ENCODE measurements at regions not wholly inside any gene's neighbourhood (a gene's known extent, or its start where the extent isn't known, plus 50 kb on each side); places are given as distances from the start of the nearest gene placed in this dataset.
"Not testable (repeated sequence)": the region's sequence is repeated elsewhere in the genome, so short reads cannot be mapped to it uniquely, and the experiment has no call there.

GRCh38 chr3:144552346-144553057 is 580.9 kb downstream of the DIPK2A start:
- no peak for DNase-seq

- no peak for DNase-seq
Measured at GRCh38 chr3:144553301-144553700, 581.7 kb downstream of the DIPK2A start.

- DNase-seq, result no peak
Measured at GRCh38 chr3:144554889-144555288, 583.3 kb downstream of the DIPK2A start.

GRCh38 chr3:144556392-144556791 is 584.8 kb downstream of the DIPK2A start:
- DNase-seq, result peak; percentile 2

DNA sequence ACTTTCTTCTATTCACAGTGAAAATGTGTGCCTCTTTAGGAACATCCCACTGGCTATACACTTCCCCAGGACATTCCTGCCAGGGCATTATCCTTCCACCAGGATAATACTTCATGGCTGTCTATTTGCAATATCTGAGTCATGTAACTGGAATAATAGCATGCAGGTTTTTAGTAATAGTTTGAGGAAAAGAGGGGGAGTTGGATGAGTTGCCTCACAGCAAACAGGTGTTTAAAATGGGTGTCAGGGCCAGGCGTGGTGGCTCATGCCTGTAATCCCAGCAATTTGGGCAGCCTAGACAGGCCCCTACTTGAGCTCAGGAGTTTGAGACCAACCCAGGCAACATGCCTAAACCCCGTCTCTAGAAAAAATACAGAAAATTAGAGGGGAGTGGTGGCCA is 585.9 kb downstream of the DIPK2A start:
- no peak for DNase-seq

DNA sequence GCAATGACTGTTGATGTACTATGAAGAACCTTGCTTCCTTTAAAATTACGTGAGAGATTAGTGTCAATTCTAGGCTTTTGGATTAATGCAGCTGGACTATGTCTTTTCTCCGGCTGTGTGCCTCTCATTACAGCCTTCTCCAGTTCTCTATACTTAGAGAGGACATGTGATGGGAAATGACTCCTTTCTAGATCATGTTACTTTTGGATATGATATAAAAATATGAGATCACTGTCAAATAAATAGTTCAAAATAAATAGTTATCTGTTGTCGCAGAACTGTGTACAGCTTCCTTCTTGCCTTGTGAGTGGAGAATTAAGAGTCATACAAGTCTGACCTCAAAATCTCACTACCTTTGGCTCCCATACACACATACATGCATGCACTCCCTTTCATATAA is 592.4 kb downstream of the DIPK2A start:
- DNase-seq, result no peak

DNA sequence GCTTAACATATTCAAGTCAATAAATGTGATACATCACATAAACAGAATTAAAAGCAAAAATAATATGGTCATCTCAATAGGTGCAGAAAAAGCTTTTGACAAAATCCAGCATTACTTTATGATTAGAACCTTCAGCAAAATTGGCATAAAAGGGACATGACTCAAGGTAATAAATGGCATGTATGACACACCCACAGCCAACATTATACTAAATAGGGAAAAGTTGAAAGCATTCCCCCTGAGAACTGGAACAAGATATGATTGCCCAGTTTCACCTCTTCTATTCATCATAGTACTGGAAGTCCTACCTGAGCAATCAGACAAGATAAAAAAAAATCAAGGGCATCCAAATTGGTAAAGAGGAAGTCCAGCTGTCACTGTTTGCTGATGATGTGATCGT is 594.7 kb downstream of the DIPK2A start:
- no peak for DNase-seq

- DNase-seq, result no peak
Measured at GRCh38 chr3:144569651-144570050, 598.0 kb downstream of the DIPK2A start.

DNA sequence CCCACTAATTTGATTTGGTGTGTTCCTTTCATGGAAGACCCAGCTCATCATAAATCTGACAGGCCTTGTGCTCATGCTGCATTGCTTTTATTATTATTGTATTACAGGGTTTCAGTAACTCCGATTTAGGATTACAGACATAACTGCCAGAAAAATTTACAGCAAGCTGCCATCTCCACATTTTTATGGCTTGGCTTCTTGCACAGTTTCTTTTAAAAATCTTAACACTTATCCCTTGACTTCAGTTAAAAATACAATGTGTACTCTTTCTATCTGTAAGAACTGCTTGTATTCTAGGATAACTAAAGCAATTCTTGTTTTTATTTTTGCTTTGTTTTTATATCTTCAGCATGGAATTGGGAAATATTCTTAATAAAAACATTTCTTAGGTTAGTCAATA is 612.2 kb downstream of the DIPK2A start:
- DNase-seq, result no peak

DNA sequence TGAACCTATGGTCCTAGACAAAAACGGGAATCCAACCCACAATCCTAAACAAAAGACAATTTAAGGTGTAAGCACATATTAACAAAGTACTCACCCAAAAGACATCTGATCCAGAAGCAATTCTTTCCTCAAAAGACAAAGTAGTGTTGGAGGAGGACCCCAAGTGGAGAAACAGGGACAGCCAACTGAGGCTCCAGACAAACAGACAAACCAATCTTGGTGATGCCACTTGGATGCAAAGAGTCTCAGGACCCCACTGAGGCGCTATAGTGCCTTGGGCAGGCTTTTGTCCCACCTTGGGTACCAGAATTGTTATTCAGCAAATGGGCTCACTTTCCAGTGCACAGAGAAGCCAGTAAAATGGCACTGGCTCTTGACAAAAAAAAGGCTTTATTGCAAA is 613.8 kb downstream of the DIPK2A start:
- DNase-seq, result no peak

- DNase-seq, result no peak
Measured at GRCh38 chr3:144585953-144586352, 614.3 kb downstream of the DIPK2A start.

- DNase-seq, result no peak
Measured at GRCh38 chr3:144586382-144586781, 614.8 kb downstream of the DIPK2A start.

- no peak for DNase-seq
Measured at GRCh38 chr3:144590854-144591253, 619.2 kb downstream of the DIPK2A start.

DNA sequence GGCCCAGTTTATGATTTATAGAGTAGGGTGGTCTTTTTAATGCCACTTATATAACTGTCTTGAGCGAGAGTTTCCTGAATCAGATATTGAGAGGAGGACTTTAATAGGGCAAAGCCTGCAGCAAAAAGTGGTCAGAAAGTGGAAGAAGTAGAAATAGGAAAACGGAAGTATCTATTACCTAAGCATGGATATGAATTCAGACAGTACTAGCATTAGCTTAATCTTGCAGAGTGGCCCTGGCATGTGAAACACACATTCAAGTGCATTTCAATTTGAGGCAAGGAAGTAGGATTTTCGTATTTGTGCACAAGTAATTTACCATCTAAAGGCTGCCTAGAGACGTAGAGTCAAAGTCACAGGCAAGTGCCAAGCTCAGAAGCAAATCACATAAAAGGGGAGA is 622.3 kb downstream of the DIPK2A start:
- no peak for DNase-seq

GRCh38 chr3:144620236-144620635 is 648.6 kb downstream of the DIPK2A start:
- DNase-seq, result not testable (repeated sequence)

GRCh38 chr3:144622845-144623244 is 651.2 kb downstream of the DIPK2A start:
- no peak for DNase-seq

- DNase-seq, result no peak
Measured at GRCh38 chr3:144624656-144625055, 653.0 kb downstream of the DIPK2A start.

DNA sequence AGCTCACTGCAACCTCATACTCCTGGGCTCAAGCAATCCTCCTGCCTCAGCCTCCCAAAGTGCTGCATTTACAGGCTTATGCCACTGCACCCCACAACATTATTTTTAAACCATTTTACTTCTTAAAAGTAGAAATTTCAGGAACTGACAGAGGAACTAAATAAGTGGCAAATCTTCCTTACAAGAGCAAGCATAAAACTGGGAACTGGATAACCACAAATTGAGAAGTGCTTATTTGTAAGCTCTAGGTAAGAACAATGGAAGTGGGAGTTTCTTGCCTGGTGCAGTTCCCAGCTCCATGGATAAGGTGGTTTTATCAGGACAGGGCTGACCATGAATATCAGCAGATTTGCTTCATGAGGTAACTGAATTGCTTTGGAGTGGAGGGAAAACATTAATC is 655.2 kb downstream of the DIPK2A start:
- DNase-seq, result no peak

DNA sequence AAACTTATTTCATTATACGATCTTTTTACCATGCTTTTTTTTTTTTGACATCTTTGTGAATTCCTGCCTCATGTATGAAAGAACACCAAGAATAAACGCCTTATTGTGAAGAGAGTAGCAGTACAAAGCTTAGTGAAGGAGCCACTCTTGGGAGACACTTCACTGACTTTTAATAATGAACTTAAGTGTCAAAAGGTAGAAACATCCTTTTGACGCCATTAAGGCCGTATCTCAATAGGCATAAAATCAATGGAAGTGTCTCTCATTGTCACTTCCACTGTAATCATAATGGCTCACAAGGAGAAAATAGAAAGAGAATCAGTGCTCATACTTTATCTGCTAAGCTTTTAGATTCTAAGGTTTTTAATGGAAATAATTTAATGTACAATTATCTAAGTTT is 657.8 kb downstream of the DIPK2A start:
- DNase-seq, result no peak

DNA sequence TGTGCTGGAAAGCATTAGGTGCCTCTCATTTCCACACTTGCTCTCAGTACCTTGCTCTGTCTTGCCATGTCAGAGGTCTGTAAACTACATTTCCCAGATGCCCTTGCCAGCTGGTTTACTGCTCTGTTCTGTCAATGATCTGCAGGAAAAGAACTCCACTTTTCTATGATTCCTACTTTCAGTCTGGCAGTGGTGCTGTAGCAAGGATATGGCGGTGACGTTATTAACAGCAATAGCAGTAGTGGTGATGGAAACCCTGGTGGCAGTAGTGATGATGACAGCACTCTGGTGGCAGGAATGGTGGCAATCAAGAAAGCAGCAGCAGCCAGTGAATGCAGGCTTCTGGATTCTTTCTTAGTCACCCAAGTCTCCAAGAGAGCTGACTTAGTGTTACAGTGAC is 665.2 kb downstream of the DIPK2A start:
- no peak for DNase-seq

- no peak for DNase-seq
Measured at GRCh38 chr3:144638009-144638408, 666.4 kb downstream of the DIPK2A start.

DNA sequence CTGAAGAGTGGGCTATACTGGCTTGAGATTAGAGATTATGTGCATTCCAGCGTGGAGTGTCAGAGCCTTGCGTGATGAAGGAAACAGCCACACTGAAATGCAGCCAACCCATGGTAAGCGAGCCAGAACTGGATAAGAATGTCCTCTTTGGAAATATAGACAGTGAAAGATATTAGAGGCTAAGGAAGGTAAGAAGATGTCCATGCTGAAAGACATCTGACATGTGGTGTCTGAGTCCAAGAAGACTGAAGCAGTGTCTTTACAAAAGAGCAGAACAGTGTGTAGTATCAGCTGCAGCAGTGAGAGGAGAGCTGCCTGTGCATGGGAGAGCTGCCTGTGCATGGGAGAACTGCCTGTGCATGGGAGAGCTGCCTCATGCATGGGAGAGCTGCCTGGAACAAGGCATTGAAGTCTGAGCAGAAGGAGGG is 672.2 kb downstream of the DIPK2A start:
- no peak for DNase-seq

GRCh38 chr3:144645300-144645699 is 673.7 kb downstream of the DIPK2A start:
- no peak for DNase-seq

GRCh38 chr3:144650380-144650779 is 678.8 kb downstream of the DIPK2A start:
- DNase-seq, result no peak

DNA sequence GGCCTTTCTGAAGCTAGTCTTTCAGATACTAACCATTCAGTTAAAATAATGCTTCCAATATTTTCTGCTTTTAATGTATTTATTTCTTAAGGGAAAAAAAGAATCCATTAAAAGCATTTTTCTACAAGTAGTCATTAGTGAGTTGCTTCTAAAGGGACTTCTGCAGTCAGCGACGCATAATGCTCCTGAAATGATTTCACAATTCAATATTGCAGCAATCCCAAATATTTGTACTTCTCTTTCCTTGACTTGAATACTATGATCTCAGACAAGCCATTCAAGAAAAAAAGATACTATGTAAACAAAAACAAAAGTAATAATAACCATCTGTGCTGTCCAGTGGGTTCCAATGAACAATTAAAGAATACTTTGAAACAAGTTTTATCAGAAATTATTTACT is 681.0 kb downstream of the DIPK2A start:
- DNase-seq, result no peak
